Fibroblast of the aortic adventitia (primary cell): ENCODE measurements at regions not wholly inside any gene's neighbourhood (a gene's known extent, or its start where the extent isn't known, plus 50 kb on each side); places are given as distances from the start of the nearest gene placed in this dataset.

Source experiments
- DNase-seq: peaks from one replicate; pipeline ENCODE4 v3.0.0-alpha.2; 2010; ENCODE audit warnings: low read depth
- H3K4me3 ChIP-seq: 2 replicates; pipeline ENCODE4 v1.5.1; 2011; ENCODE audit warnings: low read depth, mild to moderate bottlenecking, control low read depth, low read length, moderate library complexity
- CTCF ChIP-seq: IDR thresholded peaks from 2 replicates; pipeline ENCODE4 v1.5.1; 2011; ENCODE audit warnings: mild to moderate bottlenecking, low read length, control low read depth, inconsistent platforms; ENCODE audit not compliant: insufficient read depth

GRCh38 chr6:25050356-25050755 lies 114.6 kb upstream of the RIPOR2 start:
- peak; percentile 30 for DNase-seq
- H3K4me3 ChIP-seq, result no peak overlapping the region
- no peak for TF ChIP-seq CTCF

GRCh38 chr6:25051083-25051482 lies 115.3 kb upstream of the RIPOR2 start:
- no peak for DNase-seq
- no peak for TF ChIP-seq CTCF
- H3K4me3 ChIP-seq, result no peak overlapping the region

- no peak for TF ChIP-seq CTCF
- no peak overlapping the region for H3K4me3 ChIP-seq
- DNase-seq, result no peak
Measured at GRCh38 chr6:25052181-25052580, 116.4 kb upstream of the RIPOR2 start.

- H3K4me3 ChIP-seq, result no peak overlapping the region
- no peak for TF ChIP-seq CTCF
- peak; percentile 77 for DNase-seq
Measured at GRCh38 chr6:25053875-25054371, 118.2 kb upstream of the RIPOR2 start.

- no peak overlapping the region for H3K4me3 ChIP-seq
- TF ChIP-seq CTCF, result no peak
- peak; percentile 69 for DNase-seq
Measured at GRCh38 chr6:25054469-25054868, 118.7 kb upstream of the RIPOR2 start.

- no peak for DNase-seq
- no peak for TF ChIP-seq CTCF
- no peak overlapping the region for H3K4me3 ChIP-seq
Measured at GRCh38 chr6:25056130-25056529, 120.4 kb upstream of the RIPOR2 start.
